Anterior cingulate cortex (tissue), 58 donors: ENCODE measurements at regions not wholly inside any gene's neighbourhood (a gene's known extent, or its start where the extent isn't known, plus 50 kb on each side); places are given as distances from the start of the nearest gene placed in this dataset.

Source experiments
- DNase-seq, 58 donors: peaks; one replicate each; lab custom pipeline; 2025; lab: John Stamatoyannopoulos, UW

DNA sequence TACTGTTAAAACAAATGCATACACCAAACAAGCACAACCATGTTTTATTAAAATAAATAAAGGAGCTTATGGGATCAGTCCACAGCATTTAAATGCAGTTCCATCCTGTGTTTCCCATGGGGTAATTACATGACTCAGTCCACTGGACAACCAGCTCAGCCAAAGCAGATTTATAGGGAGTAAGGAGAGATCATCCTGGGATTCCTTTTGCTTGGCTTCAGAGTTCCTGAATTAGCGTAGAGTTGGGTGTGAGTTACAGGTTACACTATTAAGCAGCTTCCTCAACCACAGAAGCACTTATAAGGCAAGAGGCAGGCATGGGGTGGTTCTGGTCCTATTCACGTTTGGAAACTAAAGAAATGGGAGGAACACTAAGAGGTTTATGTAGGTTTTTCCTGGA, 381.1 kb upstream of the ACTBL2 start:
- DNase-seq, result no peak

DNA sequence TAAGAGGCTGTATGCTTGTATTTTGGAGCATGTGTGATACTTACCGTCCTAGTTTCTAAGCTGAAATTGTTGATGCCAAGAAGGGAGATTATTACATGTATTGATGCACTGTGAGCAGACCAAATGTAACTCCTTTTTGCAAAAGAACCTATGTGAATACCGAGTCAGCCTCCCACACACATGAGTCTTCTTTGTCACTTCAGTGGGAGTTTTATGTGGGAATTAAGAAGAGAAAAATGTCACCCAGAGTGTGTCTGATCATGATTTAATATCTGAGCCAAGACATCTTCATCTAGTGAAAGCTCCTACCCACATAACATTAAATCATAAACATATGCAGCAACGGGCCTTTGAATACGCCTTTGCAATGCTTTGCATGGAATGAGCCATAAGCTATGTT, 380.3 kb upstream of the ACTBL2 start:
- DNase-seq, result peak in 6 of 58 donors; percentile 3 to 73 (median 16)

DNA sequence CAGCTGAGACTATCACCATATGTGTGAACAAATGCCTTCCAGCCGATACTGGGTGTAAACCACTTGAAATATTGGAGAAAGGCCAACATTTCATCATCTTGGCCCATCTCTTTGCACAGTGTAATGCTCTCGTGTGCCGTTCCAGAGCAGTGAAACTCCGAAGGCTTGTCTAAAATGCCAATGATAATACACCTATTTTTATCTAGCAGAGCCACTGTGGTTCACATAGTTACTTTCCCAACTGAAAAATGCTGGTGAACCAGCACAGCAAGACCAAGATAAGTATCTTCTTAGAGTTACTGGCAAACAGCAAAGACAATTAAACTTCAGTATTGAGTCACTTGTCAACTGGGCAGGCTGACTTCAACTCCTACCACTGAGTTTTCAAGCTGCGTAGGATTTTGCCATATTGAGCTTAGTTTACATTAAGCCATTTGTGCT, 379.9 kb upstream of the ACTBL2 start:
- peak in 11 of 58 donors; percentile 1 to 73 (median 7) for DNase-seq

DNA sequence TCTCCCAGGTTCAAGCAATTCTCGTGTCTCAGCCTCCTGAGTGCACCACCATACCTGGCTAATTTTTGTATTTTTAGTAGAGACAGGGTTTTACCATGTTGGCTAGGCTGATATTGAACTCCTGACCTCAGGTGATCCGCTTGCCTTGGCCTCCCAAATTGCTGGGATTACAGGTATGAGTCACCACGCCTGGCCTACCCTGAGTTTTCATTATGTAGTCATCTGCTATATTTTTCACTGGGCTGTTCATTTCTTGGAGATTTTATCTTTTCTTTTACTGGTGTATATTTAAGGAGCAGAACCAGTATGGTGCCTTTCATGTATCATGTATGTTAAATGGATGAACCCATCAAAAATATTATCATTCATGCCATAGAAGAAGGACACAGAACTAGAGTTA, 377.0 kb upstream of the ACTBL2 start:
- DNase-seq, result no peak

DNA sequence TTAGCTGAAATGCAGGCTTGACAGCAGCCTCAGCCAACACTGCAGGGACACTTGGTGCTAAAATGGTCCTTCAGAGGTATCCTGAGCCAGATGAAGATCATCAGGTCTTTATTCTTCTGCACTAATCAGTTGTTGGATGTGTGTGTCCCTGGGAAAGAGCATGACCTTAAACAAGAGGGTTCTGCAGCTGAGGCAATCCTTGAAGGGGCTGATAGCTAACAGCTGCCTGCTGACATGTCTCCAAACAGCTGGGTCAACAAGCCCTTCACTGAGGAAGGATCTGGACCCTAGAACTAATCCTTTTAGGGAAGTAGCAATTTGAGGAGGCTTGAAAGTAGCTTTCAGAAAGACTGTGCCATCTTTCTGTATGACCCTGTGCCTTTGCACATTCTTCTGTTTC, 376.3 kb upstream of the ACTBL2 start:
- no peak for DNase-seq

DNA sequence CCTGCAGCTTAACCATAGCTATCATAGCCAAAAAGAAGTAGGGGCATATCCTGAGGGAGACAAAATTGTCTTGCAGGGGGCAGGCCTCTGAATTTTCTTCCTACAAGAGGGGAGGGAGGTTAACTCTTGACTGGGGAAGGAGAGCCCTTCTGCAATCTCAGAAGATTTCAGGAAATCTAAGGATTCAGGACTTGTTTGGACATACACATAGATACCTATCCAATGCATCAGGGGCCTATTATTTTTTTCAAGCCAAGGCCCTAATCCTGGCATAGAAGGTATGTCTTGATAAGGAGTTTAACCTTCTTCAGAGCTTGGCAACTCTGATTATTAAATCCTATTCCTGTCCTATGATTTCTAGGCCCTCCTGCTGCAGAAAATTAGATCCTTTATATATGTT, 375.1 kb upstream of the ACTBL2 start:
- DNase-seq, result no peak

DNA sequence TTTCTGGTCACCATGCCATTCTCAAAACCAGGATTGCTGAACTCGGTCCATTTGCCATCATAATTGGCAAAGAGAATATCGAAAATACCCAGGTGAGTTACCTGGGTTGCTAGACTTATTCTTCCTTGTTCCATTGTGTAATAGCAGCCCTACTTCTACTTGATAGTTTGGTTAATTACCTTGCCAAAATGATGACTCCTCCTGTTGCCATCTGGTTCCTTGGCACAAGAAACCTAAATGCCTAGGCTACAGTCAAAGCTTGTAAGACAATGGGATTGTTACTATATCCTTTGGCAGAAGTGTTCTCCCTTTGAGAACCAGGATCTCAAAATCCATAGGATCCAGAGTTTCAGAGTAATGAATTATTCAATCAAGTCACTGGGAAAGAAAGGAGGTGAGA, 373.2 kb upstream of the ACTBL2 start:
- DNase-seq, result no peak

DNA sequence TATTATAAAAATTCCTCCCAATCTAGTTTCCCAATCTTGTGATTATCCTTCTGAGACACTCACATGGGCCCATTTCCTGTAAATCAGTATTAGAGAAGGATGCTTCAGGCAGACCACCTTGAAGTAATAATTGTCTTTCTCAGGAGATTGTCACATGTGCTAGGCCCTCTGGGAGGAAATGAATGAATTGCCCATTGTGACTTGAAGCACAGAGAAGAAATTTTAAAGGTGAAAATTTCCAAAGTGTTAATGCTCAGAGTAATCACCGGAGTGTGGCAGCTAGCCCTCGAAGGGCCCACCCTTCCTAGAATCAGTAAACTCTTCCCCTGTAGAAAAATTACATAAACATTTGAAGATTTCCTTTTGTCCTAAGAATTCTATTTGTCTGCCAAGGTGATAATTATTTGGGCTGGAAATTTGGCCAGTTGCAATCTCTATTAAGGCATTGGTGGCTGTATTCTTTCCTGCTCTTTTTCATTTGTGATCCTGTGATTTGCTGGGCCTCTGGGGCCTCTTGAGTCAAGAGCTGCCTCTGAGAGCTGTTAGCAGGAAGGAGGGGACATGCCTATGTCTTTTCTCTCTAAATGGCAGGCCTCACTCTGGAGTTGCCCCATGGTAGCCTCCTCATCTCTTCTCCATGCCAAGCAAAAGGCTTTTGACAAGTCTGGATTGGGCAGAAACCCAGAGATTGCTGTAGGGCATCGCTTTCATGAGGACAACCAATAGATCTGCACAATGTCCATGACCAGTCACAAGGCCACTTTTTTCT, 371.5 kb upstream of the ACTBL2 start:
- no peak for DNase-seq

DNA sequence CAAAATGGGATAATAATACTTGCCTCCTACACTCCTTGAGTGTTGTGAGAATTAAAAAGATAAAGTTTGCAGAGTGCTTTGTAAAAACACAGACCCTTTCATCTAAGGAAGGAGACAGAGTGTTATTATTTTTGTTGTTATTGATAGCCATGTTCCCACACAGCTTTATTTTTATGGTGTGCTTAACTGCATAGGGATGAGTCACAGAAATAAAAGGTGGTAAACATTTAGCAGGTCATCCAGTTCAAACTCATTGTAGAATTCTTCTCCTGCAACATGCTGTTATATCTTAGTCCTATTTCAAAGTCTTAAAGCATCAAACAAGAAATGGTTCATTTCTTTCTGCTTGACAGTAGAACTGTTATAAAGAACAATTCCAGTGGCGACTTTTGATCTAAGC, 367.5 kb upstream of the ACTBL2 start:
- no peak for DNase-seq

DNA sequence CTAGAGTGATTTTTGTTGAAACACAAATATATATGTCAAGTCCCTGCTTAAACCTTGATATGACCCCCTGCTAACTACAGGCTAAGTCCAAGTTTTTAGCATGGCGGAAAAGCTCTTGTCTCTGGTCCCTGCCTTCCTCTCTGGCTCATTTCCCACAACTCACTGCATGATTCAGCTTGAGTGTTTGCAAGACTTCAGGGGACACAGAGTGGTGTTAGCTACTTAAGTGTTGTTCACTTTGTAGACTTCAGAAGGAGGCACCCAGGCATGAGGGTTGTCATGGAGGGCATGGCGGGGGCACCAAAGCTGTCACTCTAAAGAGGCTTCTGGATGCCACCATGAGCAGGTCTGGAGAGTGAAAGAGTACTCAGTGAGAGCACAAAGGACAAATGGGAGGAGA, 362.4 kb upstream of the ACTBL2 start:
- DNase-seq, result no peak

DNA sequence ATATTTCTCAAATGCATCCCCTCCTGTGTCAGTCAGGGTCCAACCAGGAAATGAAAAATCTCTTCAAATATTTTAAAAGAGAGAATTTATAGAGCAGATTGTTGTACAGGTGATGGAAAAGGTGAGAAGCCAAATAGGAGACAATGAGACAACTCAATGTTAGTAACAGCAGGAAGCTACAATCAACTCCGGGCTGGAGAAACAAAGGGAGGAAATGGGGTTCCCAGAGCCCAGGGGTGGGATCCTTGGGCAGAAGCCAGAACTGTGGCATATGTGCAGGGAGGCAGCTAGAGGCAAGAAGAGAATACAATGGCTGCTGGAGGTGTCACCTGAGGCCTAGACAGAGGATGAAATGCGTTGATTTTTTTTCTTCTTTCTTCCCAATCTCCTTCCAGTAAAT, 361.8 kb upstream of the ACTBL2 start:
- no peak for DNase-seq

DNA sequence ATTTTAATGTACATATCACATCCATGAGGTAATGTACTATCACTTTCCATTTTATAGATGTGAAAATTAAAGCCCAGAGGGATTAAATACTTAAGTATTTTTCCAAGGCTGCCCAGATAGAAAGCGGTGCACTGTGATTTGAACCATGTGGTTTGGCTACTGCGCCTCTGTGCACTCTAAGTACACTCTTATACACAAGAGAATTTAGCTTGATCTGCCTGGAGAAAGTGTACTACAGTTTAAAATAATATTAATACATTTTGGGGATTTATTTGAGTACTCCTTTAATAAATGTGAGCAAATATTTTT, 360.4 kb upstream of the ACTBL2 start:
- DNase-seq, result no peak

DNA sequence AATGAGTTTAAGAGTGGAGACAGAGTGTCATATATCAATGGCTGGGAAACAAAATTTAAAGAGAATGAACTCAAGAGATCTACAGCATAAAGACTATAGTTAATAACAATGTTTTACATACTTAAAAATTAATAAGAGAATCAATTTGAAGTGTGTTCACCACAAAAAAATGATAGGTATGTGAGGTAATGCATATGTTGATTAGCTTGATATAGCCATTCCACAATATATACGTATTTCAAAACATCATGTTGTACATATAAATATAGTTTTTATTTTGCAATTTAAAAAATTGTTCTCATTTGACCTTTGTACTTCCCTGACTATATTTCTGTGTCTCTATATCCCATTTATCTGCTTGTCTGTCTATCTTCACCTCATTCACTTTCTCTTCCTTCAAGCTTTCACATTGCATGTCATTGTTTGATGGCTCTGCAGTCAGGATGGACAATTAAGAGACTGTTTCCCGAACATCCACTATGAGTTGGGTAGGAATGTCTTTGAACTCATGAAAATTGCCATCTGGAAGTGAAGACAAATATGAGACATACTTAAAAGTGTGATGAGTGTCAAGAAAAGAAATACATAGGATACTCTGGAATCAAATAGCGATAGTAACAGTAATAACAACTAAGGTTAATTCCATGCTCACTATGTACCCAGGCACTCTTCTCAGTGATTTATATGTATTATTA, 359.9 kb upstream of the ACTBL2 start:
- no peak for DNase-seq

DNA sequence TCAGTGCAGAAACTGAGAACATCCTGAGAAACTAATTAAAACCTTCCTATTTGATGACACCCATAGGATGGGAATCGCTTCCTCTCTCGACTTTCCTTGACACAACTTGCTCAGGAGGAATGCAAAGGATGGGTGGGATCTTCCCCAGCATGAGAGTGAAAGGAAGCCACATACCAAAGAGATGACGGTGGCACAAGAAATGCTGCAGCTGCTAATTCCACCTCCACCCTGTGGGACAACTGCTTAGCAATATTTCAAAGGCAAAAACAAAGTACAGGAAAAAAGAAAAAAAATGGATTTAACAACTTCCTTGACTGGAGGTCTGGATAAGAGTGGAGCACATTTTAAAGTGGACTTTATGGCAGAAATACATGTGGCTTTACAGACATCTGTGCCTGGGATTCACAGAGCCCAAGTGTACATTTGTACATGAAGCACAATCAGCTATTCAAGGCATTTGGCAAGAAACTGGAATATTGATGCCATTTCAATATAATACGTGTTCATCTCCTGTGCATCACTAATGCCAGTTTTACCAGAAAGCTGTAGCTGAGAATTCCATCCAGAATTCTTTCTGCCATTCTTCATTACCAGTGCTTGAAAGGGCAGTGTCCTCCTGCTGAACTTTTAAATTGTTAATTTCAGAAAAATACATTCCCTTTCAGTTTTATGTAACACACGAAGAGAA, 359.2 kb upstream of the ACTBL2 start:
- peak in 1 of 58 donors; percentile 1 for DNase-seq

DNA sequence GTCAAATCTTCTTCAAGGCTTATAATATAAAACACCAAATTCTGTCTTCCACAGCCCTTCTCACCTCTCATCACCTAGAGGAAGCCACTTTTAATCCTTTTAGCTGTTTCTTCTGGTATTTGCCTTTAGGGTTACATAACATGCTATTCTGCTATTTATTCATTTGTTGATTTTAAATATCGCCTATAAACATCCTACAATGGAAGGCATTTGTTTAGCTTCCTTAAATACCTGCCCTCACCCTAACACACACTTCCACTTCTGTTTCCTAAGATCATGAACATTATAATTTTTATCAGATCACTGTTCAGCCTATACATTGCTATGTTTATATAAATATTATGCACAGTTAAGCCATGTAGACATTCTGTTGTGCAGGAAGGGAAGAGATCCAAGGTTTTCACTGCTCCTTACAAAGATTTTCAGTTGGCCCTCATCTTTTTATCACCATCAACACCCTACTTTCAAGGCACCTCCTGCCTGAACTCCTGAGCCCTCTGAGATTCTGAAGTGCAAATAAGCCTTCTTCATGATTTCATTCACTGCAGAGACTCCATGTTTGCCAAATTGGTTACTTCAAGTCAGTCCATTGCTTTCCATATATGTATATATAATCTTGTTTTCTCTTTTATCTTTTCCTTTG, 356.9 kb upstream of the ACTBL2 start:
- no peak for DNase-seq

DNA sequence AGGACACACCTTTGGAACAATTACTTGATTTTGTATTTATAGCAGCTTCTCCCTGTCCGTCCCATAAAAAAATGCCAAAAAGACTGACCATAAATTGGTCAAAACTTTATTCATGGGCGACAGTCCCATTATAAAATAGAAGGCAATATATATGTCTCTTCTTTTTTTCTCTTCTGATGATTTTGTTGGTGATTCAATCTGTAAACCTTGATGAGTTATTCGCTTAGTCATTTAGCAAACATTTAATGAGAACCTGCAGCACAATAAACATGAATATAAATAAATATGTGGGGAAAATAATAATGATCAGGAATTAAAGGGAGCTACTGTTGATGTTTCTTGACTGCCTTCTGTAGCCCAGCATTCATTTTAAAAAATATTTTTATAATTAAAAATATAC, 356.4 kb upstream of the ACTBL2 start:
- DNase-seq, result no peak

DNA sequence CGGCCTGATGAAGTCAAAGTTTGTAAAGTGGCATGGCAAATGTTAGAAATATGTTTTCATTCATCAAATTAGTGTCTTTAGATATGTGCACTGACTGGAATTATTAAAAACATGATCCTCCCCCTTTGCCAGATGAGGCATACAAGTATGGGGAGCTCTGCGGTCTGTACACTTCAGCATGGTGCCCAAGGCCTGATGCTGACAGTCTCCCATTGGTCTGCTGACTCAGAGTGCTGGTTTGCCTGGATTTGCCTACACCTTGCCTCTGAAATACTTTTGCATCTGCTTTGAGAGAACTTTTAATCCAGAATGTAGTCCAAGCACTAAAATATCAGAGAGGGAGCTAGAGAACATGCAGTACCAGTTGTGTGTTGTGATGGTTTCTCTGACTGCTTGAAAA, 354.3 kb upstream of the ACTBL2 start:
- DNase-seq, result no peak

DNA sequence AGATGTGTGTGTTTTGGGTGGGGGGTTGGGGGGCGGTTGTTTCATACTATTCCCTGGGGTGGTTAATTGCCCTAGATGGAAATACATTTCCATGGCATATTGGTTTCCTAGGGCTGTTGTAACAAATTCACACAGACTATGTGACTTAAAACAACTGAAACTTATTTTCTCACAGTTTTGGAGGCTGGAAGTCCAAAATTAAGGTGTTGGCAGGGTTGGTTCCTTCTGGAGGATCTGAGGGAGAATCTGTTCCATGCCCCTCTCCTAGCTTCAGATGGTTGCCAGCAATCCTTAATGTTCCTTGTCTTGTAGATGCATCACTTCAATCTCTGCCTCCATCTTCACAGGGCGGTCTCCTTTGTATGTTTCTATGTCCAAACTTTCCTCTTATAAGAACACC, 353.7 kb upstream of the ACTBL2 start:
- no peak for DNase-seq

DNA sequence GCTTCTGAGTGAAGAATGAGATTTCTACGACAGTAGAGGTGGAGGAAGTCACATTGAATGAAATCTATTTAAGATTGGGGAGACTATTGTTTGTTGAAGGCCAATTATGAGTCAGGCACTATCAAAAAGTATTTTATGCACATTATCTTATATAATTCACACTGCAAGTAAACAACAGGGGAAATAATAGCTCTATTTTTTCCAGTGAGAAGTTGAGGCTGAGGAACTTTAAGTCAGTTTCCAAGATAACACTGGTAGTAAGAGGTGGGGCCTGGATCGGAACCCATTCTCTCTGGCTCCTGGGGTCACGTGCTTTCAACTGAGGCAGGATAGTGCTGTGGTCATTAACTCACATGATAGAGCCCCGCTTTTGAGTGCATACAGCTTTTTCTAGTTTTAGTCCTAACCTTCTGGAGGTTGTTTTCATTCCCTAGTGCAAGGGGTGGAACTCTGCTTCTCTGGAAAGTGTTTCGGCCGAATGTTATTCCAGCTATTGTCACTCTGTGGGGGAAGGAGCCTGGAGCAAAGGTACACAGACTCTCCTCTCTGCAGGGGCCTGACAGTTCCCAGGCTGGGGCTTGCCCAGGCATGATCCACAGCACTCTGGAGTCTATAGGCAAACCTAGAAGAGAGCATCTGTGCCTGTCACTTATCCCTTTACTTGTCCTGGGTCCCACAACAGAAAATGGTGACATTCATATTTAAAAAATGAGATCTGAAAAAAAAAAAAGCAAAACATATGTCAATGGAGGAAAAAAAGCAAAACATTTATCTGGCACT, 352.4 kb upstream of the ACTBL2 start:
- no peak for DNase-seq

DNA sequence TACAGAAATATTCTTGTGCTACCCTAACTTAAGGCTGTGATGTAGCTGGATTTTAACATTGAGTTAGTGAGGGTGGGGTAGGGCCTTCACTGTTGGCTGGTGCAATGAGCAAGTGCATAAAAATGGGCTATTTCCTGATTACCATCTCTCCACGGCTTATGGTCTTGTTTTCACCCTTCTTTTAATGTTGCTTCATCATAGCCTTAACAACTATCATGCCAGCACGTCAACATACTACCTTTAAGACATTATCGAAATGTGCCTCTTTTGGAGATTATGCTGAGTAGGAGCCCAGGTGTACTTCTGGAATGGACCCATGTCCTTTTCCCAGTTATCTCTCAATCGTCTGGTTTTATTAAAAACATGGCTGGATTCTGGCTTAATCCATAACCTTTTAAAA, 350.9 kb upstream of the ACTBL2 start:
- no peak for DNase-seq

DNA sequence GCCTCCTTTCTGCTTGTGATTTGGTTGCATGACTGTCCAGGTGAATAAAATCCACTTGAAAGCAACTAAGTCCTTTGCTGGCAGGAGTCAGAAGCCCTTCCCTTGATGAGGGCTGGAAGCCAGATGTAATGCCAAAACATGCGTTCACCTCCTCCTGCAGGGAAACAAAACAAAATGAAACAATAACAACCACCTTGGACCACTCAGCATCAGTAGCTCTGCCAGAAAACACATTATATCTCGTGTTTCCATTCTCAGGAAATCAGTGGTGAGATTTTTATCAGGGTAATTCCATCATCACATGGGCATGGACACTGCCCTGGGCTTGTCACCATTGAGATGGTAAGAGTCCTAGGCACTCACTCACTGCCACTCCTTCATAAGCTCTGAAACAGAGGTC, 350.3 kb upstream of the ACTBL2 start:
- DNase-seq, result no peak
